ENCODE measurements at regions not wholly inside any gene's neighbourhood (a gene's known extent, or its start where the extent isn't known, plus 50 kb on each side); places are given as distances from the start of the nearest gene placed in this dataset.
"Not testable (repeated sequence)": the region's sequence is repeated elsewhere in the genome, so short reads cannot be mapped to it uniquely, and the experiment has no call there.

DNA sequence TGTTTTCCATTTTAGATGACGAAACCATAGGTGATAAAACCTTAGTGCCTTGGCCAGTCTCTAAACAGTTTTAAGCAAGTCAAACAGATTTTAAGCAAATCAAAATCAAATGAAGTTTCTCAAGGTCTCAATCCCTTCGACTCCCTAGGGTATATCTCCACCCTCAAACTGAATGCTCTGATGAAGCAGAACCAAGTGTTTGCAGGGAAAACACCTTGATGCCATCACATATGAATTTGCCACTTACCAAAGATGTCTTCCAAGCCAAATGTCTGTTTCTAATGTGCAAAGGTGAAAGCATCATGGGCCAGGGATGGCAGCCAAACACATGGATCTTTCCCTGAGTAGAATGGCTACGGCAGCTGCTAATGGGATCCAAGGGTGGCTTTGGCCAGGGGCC lies 116.4 kb upstream of the COP1 start:
- H3K4me3 Mint-ChIP-seq, result no peak overlapping the region
- H3K27ac Mint-ChIP-seq (ENCODE audit: low read depth), result no peak overlapping the region
- H3K27me3 Mint-ChIP-seq, result peaks cover 8% of the 10 kb centered on the region
- ATAC-seq (replicated peaks; ENCODE audit: extremely low read depth, poor library complexity, severe bottlenecking) (no peak), DNase-seq (ENCODE audit: low spot score in 2 of 2) (no peak)
- no peaks in the 10 kb centered on the region for H3K36me3 Mint-ChIP-seq (ENCODE audit: insufficient read depth)
- no peaks in the 10 kb centered on the region for H3K4me1 Mint-ChIP-seq
- H3K9me3 Mint-ChIP-seq, result no peaks in the 10 kb centered on the region

DNA sequence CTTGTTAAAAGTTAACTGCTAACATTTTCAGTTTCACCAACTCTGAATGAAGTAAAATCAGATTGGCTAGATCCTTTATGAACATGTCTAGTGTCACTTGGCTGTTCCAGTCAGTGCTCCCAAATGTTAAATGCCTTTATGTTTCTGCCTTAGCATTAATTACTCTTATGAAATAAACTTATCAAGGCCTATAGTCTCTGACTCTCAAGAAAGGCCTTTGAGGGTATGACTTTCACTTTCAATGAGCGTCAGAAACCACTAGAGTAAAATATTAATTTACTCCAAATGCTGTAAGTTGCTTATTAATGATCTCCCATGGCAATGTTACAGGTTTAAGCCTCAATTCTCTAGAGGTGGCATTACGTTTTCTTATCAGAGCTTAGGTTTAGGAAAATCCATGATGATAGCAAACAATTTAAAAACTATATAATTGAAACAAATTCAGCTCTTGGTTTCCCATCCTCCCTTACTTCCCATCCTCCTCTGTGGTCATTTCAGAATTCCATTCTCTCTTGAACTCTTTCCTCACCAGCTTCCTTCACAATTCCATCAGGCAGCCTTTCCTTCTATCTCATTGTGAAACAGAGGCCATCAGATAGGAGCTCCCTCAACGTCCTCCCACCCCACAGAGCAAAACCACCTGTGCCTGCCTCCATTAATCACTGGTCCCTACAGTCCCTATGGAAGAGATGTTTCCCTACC lies 108.6 kb upstream of the COP1 start:
- ATAC-seq (replicated peaks; ENCODE audit: extremely low read depth, poor library complexity, severe bottlenecking), result no peak
- DNase-seq (ENCODE audit: low spot score in 2 of 2), result no peak
- Mint-ChIP-seq H3K4me1 (no peaks in the 10 kb centered on the region), H3K27me3 (no peaks in the 10 kb centered on the region), H3K4me3 (no peak overlapping the region), H3K36me3 (ENCODE audit: insufficient read depth) (no peaks in the 10 kb centered on the region), H3K27ac (ENCODE audit: low read depth) (no peak overlapping the region), H3K9me3 (peaks cover 6% of the 10 kb centered on the region)

DNA sequence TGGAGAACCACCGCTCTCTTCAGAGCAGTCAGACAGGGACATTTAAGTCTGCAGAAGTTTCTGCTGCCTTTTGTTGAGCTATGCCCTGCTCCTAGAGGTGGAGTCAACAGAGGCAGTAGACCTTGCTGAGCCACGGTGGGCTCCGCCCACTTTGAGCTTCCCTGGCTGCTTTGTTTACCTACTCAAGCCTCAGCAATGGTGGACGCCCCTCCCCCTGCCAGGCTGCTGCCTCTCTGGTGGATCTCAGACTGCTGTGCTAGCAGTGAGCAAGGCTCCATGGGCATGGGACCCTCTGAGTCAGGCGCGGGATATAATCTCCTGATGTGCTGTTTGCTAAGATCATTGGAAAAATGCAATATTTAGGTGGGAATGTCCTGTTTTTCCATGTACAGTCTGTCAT lies 89.5 kb upstream of the COP1 start:
- not testable (repeated sequence) for H3K36me3 Mint-ChIP-seq (ENCODE audit: insufficient read depth); H3K4me3 Mint-ChIP-seq; ATAC-seq (replicated peaks; ENCODE audit: extremely low read depth, poor library complexity, severe bottlenecking); H3K4me1 Mint-ChIP-seq; H3K27ac Mint-ChIP-seq (ENCODE audit: low read depth); DNase-seq (ENCODE audit: low spot score in 2 of 2)
- Mint-ChIP-seq H3K9me3 (peaks cover 14% of the 10 kb centered on the region), H3K27me3 (peaks cover 14% of the 10 kb centered on the region)

DNA sequence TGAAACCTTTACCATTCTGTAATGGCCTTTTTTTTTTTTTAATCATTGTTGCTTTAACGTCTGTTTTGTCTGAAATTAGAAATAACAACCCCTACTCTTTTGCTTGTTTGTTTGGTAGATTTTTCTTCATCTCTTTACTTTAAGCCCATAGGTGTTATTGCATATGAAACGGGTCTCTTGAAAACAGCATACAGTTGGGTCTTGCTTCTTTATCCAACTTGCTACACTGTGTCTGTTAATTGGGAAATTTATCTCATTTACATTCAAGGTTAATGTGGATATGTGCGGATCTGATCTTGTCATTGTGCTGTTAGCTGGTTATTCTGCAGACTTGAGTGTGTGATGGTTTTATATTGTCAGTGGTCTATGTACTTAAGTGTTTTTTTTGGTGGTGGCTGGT lies 78.9 kb upstream of the COP1 start:
- no peak overlapping the region for H3K27ac Mint-ChIP-seq (ENCODE audit: low read depth)
- peaks cover 23% of the 10 kb centered on the region for H3K9me3 Mint-ChIP-seq
- DNase-seq (ENCODE audit: low spot score in 2 of 2), result no peak
- no peaks in the 10 kb centered on the region for H3K4me1 Mint-ChIP-seq
- no peak for ATAC-seq (replicated peaks; ENCODE audit: extremely low read depth, poor library complexity, severe bottlenecking)
- H3K4me3 Mint-ChIP-seq, result no peak overlapping the region
- H3K27me3 Mint-ChIP-seq, result peaks cover 70% of the 10 kb centered on the region
- H3K36me3 Mint-ChIP-seq (ENCODE audit: insufficient read depth), result no peaks in the 10 kb centered on the region

DNA sequence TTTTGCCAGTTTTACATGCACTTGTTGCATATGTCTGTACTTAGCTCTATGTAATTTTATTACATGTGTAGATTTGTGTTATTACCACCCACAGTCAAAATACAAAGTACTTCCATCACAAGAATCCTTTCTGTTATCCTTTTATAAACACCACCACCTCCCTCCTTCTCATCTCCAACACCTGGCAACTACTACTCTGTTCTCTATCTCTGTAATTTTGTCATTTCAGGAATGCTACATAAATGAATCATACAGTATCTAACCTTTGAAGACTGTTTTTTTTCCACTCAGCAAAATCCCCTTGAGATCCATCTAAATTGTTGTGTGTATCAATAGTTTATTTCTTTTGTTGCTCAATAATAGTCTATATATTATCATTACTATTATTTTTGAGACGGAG lies 64.5 kb upstream of the COP1 start:
- ATAC-seq (replicated peaks; ENCODE audit: extremely low read depth, poor library complexity, severe bottlenecking), result no peak
- H3K9me3 Mint-ChIP-seq, result no peaks in the 10 kb centered on the region
- no peak overlapping the region for H3K27ac Mint-ChIP-seq (ENCODE audit: low read depth)
- peaks cover under 1% of the 10 kb centered on the region for H3K27me3 Mint-ChIP-seq
- no peaks in the 10 kb centered on the region for H3K4me1 Mint-ChIP-seq
- DNase-seq (ENCODE audit: low spot score in 2 of 2), result no peak
- H3K36me3 Mint-ChIP-seq (ENCODE audit: insufficient read depth), result no peaks in the 10 kb centered on the region
- H3K4me3 Mint-ChIP-seq, result no peak overlapping the region
